ENCODE measurements at regions not wholly inside any gene's neighbourhood (a gene's known extent, or its start where the extent isn't known, plus 50 kb on each side); places are given as distances from the start of the nearest gene placed in this dataset.

DNA sequence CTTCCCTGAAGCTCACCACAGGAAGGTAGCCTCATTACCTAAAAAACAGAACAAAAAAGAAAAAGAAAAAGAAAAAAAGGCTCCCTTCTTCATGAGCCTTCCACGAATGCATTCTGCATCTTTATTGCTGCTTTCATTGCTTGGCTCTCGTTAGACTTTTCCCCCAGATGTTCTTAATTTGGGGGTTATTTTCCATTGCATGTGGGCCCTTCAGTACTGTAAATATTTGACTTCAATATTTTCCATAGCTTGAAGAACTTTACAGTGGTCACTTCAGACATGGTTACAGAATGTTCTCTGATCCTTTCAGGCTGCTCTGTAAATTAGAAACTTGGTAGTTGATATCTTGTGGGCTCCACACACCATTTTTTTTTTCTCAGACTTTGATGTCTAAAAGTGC lies 65.6 kb upstream of the COPS8 start:
- DNase-seq, result no peak

DNA sequence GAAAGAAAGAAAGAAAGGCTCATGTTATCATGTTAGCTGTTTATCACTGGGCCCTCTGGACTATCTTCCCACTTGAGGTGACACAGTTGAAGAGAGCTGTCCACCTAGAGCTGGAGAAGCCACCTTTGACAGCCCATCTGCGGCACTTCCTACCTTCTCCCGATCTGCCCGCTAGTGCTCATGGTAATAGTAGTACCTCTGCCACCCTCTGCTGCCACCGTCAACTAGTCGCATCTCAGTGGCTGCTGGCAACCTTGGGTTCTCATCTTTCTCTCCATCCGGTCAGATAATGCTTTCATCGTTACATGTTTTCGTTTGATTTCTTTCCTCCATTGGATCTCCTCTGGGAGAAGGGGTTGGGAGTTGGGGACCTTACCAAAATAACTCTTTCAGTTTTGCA lies 63.2 kb upstream of the COPS8 start:
- DNase-seq, result no peak

DNA sequence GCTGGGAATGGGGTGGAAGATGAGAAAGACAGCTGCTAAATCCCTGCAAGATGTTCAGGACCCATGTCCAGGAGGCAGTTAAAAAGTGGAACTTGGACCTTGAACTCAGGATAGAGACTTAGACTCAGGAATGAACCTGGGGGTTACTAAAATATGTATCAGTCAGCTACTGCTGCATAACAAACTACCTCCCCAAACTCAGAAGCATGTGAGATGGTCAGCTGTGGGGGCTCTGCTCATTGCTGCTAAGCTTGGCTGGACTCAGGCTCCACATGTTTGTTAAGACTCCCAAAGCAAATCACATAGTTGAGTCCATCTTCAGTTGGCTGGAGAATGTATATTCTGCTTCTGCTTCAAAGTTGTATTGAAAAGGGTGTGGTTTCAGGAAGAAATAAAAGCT lies 61.4 kb upstream of the COPS8 start:
- no peak for DNase-seq

DNA sequence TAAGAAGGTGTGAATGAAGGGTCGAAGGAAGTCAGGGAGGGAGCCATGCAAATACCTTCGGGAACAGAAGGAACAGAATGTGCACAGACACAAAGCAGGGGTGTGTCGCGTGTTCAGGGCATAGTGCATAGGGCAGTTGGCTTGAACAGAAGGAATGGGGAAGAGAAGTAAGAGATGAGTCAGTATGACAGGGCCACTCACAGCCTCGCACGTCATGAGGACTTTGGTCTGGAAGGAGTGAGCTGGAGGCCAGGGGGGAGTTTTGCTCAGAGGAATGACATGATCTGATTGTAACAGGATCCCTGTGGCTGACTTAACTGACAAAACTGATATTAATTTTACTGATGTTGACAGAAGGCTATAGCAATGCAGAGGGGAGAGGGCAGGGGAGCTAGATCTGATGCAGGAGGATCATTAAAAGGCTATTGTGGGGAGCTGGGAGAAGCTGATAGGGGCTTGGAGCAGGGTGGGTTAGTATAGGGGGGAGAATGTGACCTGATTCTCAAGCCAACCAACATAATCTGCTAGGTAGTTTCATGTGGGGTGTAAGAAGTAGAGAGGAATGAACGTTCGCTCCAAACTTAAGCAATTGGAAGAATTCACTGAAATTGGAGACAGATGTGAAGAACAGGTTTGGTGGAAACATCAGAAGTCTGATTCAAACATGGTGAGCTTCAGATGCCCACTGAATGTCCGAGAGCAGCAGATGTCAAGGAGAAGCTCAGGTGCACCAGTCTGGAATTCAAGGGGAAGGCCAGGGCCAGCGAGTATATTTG lies 60.4 kb upstream of the COPS8 start:
- DNase-seq, result no peak

DNA sequence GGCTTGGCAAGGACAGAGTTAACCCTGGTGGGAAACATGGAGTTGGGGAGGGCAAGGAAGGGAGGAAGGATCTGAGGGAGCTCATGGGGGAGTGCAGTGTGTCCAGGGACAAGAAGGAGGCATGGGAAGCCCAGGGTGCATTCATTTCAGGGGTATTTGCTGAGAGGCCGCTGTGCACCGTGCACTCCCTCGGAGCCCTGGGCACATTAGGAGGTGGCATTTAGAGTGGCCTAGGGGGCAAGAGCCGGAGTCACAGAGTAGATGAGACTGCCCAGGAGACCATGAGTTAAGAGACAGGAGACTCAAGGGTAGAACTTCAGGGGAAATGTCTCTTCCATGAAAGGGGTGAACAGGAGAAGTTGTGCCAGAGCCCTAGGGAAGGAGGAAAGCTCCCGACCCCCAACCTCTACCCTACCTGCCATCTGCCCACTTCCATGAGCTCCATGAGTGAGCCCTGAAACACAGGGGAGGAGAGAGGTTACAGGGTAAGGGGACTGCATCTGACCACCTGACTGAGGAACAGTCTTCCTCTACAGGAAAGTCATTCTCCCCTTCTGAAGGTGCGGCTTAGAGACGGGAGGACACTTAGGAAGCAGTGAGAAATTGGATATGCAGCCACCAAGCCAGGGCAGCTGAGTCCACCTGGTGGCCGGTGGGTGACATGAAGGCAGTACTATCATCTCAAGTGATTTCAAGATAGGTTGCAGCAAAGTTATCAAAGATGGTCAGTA lies 58.5 kb upstream of the COPS8 start:
- DNase-seq, result peak; percentile 6

DNA sequence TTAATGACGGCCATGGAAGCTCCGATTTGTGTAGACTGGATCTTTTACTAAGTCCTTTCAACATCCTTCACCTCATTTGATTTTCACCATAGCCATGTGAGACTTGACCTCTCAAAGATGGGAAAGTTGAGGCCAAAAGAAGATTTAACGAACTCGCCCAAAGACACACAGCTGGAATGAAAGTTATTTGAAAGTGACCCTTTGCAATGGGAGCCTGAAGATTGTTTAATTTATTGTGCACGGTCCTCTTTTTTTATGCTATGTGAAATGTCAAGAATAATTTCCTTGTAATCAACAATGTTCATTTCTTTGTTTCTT lies 58.0 kb upstream of the COPS8 start:
- DNase-seq, result no peak

DNA sequence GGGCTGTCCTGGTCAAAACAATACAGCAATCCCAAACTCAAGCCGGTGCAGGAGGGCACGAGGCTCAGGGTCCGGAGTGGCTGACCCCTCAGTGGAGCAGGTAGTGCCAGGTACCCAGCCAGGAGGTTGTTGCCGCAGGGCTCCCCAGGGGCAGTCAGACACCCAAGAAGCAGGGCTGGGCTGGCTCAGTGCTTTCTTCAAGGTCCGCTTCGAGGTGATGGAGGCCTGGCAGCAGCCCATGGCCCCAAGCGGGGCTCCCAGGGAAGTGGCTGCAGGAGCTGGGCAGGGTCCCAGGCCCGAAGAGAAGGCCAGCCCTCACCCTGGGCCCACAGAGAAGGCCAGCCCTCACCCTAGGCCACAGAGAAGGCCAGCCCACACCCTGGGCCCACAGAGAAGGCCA lies 55.3 kb upstream of the COPS8 start:
- DNase-seq, result no peak

DNA sequence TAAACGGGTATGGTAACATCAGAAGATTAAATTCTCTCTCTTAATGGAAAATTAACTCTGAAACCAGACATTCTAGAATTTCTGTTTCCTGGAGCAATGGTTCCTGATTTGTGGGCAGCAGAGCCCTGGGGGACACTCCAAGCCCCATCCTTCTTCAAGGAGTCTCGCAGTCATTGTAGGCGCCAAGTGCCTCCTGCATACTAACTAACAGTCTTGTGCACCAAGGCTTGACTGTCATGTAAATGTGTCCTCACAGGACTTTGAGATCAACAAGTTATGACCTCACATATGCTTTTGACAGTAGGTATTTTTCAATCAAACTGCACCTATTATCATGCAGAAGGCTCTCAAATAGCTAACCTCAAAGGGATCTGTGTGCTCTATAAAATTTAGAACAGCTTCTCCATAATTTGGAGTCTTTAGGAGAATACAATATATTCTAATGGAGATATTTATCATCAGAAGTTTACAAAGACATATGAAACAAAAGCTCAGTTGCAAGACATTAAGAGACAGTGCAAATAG lies 52.1 kb upstream of the COPS8 start:
- DNase-seq, result no peak

DNA sequence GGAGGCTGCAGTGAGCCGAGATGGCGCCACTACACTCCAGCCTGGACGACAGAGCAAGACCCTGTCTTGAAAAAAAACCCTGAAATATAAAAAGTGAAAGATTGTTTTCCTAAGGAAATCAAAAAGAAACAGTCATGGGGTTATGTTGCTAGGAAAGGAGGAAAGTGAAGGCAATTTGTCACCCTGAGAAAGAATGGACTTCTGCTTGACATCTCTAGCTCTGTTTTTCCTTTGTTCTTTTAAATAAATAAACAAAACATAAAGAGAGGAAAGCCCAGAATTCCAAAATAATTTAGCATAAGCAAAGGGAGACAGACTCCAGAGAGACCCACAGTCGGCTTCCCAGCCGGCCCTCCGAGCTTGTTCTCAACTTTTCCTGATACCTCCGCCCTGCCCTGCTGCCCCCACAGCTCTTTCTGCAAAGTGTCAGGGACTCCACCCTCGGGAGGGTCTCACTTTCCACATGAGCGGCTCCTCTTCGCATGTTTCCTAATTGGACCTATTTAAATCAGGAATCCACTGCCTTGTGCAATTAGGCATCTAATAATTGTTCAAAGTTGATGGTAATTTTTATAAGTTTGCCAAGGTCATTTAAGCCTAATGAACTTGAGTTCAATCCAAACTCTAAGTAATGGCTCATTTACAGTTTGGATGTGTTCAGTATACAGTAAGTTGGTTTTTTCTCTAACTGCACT lies 49.8 kb upstream of the COPS8 start:
- DNase-seq, result no peak
